Smooth muscle cell (in vitro differentiated cells): ENCODE measurements at regions not wholly inside any gene's neighbourhood (a gene's known extent, or its start where the extent isn't known, plus 50 kb on each side); places are given as distances from the start of the nearest gene placed in this dataset.

Experiments used
- DNase-seq: peaks from one replicate; lab custom pipeline; 2025; ENCODE audit not compliant: unreplicated experiment; lab: John Stamatoyannopoulos, UW
- H2AFZ ChIP-seq: fragments of 200-600 bp; sonication (generic); 2 replicates; pipeline ENCODE4 v1.6.0; 2016; ENCODE audit warnings: antibody characterized with exemption, low read depth, mild to moderate bottlenecking
- H3F3A ChIP-seq: fragments of 200-600 bp; sonication (generic); 2 replicates; pipeline ENCODE4 v1.6.0; 2017; ENCODE audit warnings: antibody characterized with exemption, low read depth
- H3K27ac ChIP-seq: fragments of 200-600 bp; sonication (generic); 2 replicates; pipeline ENCODE4 v1.5.1; 2016; ENCODE audit warnings: low read depth, mild to moderate bottlenecking
- H3K27me3 ChIP-seq: fragments of 200-600 bp; sonication (generic); 2 replicates; pipeline ENCODE4 v1.6.1; 2016; ENCODE audit warnings: low read depth, mild to moderate bottlenecking
- H3K36me3 ChIP-seq: fragments of 200-600 bp; sonication (generic); 2 replicates; pipeline ENCODE4 v1.5.1; 2016; ENCODE audit warnings: low read depth
- H3K4me1 ChIP-seq: fragments of 200-600 bp; sonication (generic); 2 replicates; pipeline ENCODE4 v1.5.1; 2016; ENCODE audit warnings: low read depth
- H3K4me2 ChIP-seq: fragments of 200-600 bp; sonication (generic); 2 replicates; pipeline ENCODE4 v1.6.0; 2016; ENCODE audit warnings: mild to moderate bottlenecking
- H3K4me3 ChIP-seq: fragments of 200-600 bp; sonication (generic); 2 replicates; pipeline ENCODE4 v1.5.1; 2016; ENCODE audit warnings: mild to moderate bottlenecking
- H3K79me2 ChIP-seq: fragments of 200-600 bp; sonication (generic); 2 replicates; pipeline ENCODE4 v1.6.0; 2016; ENCODE audit warnings: low read depth, mild to moderate bottlenecking
- H3K9ac ChIP-seq: fragments of 200-600 bp; sonication (generic); 2 replicates; pipeline ENCODE4 v1.6.0; 2016; ENCODE audit warnings: low read depth
- H3K9me3 ChIP-seq: fragments of 200-600 bp; sonication (generic); replicated peaks from 2 replicates; pipeline ENCODE4 v1.5.1; 2016; ENCODE audit warnings: low read depth
- H4K20me1 ChIP-seq: fragments of 200-600 bp; sonication (generic); 2 replicates; pipeline ENCODE4 v1.6.0; 2016; ENCODE audit warnings: low read depth
- WGBS: methylation state at CpG from one replicate; pipeline ENCODE4 v1.1.7; 2016; ENCODE audit warnings: low lambda C conversion rate; 5-methylcytosine and 5-hydroxymethylcytosine counted together
- TF ChIP-seq, protein P1 (sequence below): fragments of 200-600 bp; sonication (generic); IDR thresholded peaks from 2 replicates; pipeline ENCODE4 v1.5.1; 2017; ENCODE audit warnings: borderline replicate concordance, mild to moderate bottlenecking, antibody characterized with exemption; ENCODE audit not compliant: insufficient read depth, poor library complexity, severe bottlenecking

DNA sequence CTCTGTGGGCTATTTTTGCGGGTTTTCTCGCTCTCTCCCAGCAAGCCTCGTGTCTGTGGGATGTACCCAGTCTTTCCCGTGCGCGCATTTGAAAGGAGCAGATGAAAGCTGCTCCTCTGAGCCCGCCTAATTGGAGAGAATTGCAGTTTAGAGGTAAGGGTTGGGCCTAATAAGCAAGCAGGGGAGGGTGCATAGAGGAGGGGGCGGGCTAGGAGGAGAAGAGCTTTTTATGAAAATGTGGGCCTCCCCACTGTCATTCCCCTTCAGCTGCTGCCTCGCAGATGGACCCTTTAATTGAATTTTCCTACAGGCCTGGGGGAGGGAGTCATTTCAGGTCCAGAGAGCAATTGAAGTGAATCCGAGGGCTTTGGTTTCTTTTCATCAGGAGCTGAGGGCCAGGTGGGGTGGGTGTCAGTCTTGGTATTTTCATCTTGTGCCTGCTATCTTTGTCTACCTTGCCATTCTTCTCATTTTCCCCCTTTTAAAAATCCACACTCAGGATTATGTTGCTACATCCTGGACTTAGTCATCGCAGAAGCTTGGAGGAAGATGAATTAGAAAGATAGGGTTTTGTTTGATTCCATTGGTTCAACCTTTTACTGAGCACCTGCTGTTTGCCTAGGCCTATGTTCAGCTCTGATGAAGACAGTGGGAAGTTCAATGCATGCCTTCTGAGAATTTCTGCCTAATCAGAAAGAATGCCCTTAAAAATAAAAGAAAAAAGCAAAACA is 423.4 kb downstream of the CD83 start:
- no peak for DNase-seq
- Histone ChIP-seq H3K9me3 (no peaks in the 10 kb centered on the region), H3K36me3 (no peaks in the 10 kb centered on the region), H2AFZ (no peak overlapping the region), H3K4me1 (no peaks in the 10 kb centered on the region), H3K27me3 (no peaks in the 10 kb centered on the region), H3F3A (no peaks in the 10 kb centered on the region), H3K27ac (no peak overlapping the region), H4K20me1 (no peaks in the 10 kb centered on the region), H3K4me3 (no peak overlapping the region), H3K79me2 (no peaks in the 10 kb centered on the region), H3K9ac (no peak overlapping the region), H3K4me2 (no peak overlapping the region)
- WGBS, result 77% methylated on average over 11 of the region's 11 CpGs
- TF ChIP-seq, protein P1, sequence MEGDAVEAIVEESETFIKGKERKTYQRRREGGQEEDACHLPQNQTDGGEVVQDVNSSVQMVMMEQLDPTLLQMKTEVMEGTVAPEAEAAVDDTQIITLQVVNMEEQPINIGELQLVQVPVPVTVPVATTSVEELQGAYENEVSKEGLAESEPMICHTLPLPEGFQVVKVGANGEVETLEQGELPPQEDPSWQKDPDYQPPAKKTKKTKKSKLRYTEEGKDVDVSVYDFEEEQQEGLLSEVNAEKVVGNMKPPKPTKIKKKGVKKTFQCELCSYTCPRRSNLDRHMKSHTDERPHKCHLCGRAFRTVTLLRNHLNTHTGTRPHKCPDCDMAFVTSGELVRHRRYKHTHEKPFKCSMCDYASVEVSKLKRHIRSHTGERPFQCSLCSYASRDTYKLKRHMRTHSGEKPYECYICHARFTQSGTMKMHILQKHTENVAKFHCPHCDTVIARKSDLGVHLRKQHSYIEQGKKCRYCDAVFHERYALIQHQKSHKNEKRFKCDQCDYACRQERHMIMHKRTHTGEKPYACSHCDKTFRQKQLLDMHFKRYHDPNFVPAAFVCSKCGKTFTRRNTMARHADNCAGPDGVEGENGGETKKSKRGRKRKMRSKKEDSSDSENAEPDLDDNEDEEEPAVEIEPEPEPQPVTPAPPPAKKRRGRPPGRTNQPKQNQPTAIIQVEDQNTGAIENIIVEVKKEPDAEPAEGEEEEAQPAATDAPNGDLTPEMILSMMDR, result no peak

DNA sequence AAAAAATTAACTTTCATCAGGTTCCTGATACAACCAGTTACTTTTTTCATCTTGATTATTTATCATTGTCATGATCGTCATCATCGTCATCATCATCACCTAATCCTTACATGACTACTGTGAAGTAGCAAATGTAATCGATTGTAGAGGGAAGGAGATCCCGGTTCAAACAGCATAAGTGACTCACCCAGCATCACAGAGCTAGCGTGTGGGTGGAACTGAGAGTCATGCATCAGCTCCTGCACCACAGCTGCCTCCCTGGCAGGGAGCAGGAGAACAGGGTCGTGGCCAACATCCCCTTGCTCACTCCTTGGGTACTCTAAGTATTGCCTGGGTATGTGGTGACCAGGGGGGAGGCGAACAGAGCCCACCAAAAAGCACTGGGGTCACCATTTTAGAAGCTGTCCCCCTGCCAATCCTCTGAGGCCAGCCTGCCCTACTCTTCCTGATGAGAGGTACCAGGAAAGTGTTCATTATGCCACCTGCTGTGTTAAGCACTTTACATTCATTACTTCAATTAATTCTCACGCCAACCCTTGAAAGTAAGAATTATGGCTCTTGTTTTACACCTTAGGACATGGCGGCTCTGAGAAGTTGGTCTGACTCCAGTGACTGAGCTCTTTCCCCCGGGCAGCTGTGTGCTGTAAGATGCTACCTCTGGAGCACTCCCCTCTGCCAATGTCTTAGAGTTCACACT is 425.2 kb downstream of the CD83 start:
- Histone ChIP-seq H3K4me1 (no peaks in the 10 kb centered on the region), H4K20me1 (no peaks in the 10 kb centered on the region), H3K4me3 (no peak overlapping the region), H3F3A (no peaks in the 10 kb centered on the region), H3K27ac (no peak overlapping the region), H3K9me3 (no peaks in the 10 kb centered on the region), H3K4me2 (no peak overlapping the region), H3K79me2 (no peaks in the 10 kb centered on the region), H3K36me3 (no peaks in the 10 kb centered on the region), H3K9ac (no peak overlapping the region), H2AFZ (no peak overlapping the region), H3K27me3 (no peaks in the 10 kb centered on the region)
- DNase-seq, result no peak
- 53% methylated on average over 10 of the region's 10 CpGs for WGBS
- TF ChIP-seq, protein P1, result no peak

GRCh38 chr6:14543971-14544585 is 426.5 kb downstream of the CD83 start:
- 77% methylated on average over 6 of the region's 6 CpGs for WGBS
- no peak for DNase-seq
- Histone ChIP-seq H3K4me2 (no peak overlapping the region), H3K4me3 (no peak overlapping the region), H3K27ac (no peak overlapping the region), H3K36me3 (no peaks in the 10 kb centered on the region), H3K9ac (no peak overlapping the region), H3K79me2 (no peaks in the 10 kb centered on the region), H4K20me1 (no peaks in the 10 kb centered on the region), H3K9me3 (no peaks in the 10 kb centered on the region), H2AFZ (no peak overlapping the region), H3F3A (no peaks in the 10 kb centered on the region), H3K4me1 (no peaks in the 10 kb centered on the region), H3K27me3 (no peaks in the 10 kb centered on the region)
- TF ChIP-seq, protein P1, result no peak
